ENCODE measurements at regions not wholly inside any gene's neighbourhood (a gene's known extent, or its start where the extent isn't known, plus 50 kb on each side); places are given as distances from the start of the nearest gene placed in this dataset.

GRCh38 chr3:94996743-94997142, 933.9 kb downstream of the NSUN3 start:
- no peak for DNase-seq
- ATAC-seq (ENCODE audit: low read depth): no peak

DNA sequence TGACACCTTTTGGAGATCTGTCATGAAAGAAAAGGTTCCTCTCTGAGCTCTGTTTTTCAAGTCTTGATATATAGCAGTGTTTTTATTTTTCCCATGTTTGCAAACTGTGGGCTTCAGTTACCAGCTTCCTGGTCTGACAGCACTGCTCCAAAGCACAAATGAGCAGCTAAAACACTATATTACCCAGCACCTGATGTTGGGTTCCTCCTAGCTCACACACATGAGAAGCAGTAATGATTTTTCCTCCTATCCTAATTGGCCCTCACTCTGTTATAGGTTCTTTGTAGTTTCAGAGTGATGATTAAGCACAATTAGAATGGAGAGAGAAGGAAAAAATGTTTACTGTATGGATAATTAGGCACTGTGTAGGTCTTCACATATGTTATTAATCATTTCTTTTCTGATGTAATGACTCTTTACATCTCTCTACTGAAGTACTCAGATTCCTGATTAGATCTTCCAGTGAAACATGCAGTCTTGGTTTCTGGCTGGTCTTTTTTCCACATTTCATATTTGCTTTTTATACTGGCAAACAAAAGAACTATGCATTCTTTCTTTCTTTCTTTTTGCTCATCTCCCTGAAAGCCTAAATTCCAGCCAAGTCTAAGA, 939.7 kb downstream of the NSUN3 start:
- Mint-ChIP-seq H3K4me3 (no peak overlapping the region), H3K27ac (no peak overlapping the region), H3K27me3 (no peaks in the 10 kb centered on the region), H3K4me1 (no peaks in the 10 kb centered on the region), H3K9me3 (ENCODE audit: insufficient read depth) (no peaks in the 10 kb centered on the region)
- Histone ChIP-seq H3K9ac (ENCODE audit: low read length) (no peak overlapping the region), H3K36me3 (replicated peaks in 1 of 2; ENCODE audit: control extremely low read depth in 1 of 2, control insufficient read depth in 1 of 2, extremely low read depth in 1 of 2, insufficient read depth in 2 of 2, low read length in 1 of 2) (no peaks in the 10 kb centered on the region), H3K4me1 (ENCODE audit: control insufficient read depth in 2 of 2, insufficient read depth in 2 of 2, low read length in 2 of 2) (no peaks in the 10 kb centered on the region), H3K79me2 (ENCODE audit: control insufficient read depth, insufficient read depth, low read length) (no peaks in the 10 kb centered on the region), H3K9me3 (ENCODE audit: control extremely low read depth in 1 of 3, control insufficient read depth in 2 of 3, insufficient read depth in 1 of 3, low read length in 2 of 3) (no peaks in the 10 kb centered on the region), H3K4me2 (replicated peaks; ENCODE audit: low read depth, low read length, poor library complexity, severe bottlenecking) (no peak overlapping the region), H2AFZ (ENCODE audit: insufficient read depth, low read depth, low read length, poor library complexity, severe bottlenecking) (no peak overlapping the region), H3K27ac (ENCODE audit: low read length in 2 of 2) (no peak overlapping the region), H4K20me1 (ENCODE audit: control insufficient read depth, insufficient read depth, low read length, poor library complexity, severe bottlenecking) (no peaks in the 10 kb centered on the region), H3K4me3 (ENCODE audit: control extremely low read depth in 1 of 5, extremely low read depth in 1 of 5, insufficient read depth in 1 of 5, low read depth in 2 of 5, low read length in 4 of 5) (no peak overlapping the region), H3K27me3 (replicated peaks in 1 of 4; ENCODE audit: control extremely low read depth in 1 of 4, control insufficient read depth in 3 of 4, insufficient read depth in 4 of 4, low read length in 3 of 4) (no peaks in the 10 kb centered on the region)
- no peak for DNase-seq
- ChIA-PET CTCF (no interaction called here), POLR2A (no interaction called here)
- intact Hi-C loops (cut with micrococcal nuclease): no loop called here
- no peak for ATAC-seq (ENCODE audit: low read depth)
- TF ChIP-seq EZH2 (IDR thresholded peaks at IDR 0.05; ENCODE audit: borderline replicate concordance, insufficient read depth, low read depth, low read length, poor library complexity, severe bottlenecking): no peak
- TF ChIP-seq, protein P1, sequence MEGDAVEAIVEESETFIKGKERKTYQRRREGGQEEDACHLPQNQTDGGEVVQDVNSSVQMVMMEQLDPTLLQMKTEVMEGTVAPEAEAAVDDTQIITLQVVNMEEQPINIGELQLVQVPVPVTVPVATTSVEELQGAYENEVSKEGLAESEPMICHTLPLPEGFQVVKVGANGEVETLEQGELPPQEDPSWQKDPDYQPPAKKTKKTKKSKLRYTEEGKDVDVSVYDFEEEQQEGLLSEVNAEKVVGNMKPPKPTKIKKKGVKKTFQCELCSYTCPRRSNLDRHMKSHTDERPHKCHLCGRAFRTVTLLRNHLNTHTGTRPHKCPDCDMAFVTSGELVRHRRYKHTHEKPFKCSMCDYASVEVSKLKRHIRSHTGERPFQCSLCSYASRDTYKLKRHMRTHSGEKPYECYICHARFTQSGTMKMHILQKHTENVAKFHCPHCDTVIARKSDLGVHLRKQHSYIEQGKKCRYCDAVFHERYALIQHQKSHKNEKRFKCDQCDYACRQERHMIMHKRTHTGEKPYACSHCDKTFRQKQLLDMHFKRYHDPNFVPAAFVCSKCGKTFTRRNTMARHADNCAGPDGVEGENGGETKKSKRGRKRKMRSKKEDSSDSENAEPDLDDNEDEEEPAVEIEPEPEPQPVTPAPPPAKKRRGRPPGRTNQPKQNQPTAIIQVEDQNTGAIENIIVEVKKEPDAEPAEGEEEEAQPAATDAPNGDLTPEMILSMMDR (IDR thresholded peaks at IDR 0.05): no peak

More at GRCh38 chr3:94996743-94997142, 933.9 kb downstream of the NSUN3 start:
- Histone ChIP-seq H2AFZ (ENCODE audit: insufficient read depth, low read depth, low read length, poor library complexity, severe bottlenecking) (no peak overlapping the region), H3K27ac (ENCODE audit: low read length in 2 of 2) (no peak overlapping the region), H3K4me1 (ENCODE audit: control insufficient read depth in 2 of 2, insufficient read depth in 2 of 2, low read length in 2 of 2) (no peaks in the 10 kb centered on the region), H4K20me1 (ENCODE audit: control insufficient read depth, insufficient read depth, low read length, poor library complexity, severe bottlenecking) (no peaks in the 10 kb centered on the region), H3K4me2 (replicated peaks; ENCODE audit: low read depth, low read length, poor library complexity, severe bottlenecking) (no peak overlapping the region), H3K9ac (ENCODE audit: low read length) (no peak overlapping the region), H3K36me3 (replicated peaks in 1 of 2; ENCODE audit: control extremely low read depth in 1 of 2, control insufficient read depth in 1 of 2, extremely low read depth in 1 of 2, insufficient read depth in 2 of 2, low read length in 1 of 2) (no peaks in the 10 kb centered on the region), H3K4me3 (ENCODE audit: control extremely low read depth in 1 of 5, extremely low read depth in 1 of 5, insufficient read depth in 1 of 5, low read depth in 2 of 5, low read length in 4 of 5) (no peak overlapping the region), H3K9me3 (ENCODE audit: control extremely low read depth in 1 of 3, control insufficient read depth in 2 of 3, insufficient read depth in 1 of 3, low read length in 2 of 3) (peaks cover 0 to 3% (median 0%) of the 10 kb centered on the region in 3 donors), H3K27me3 (replicated peaks in 1 of 4; ENCODE audit: control extremely low read depth in 1 of 4, control insufficient read depth in 3 of 4, insufficient read depth in 4 of 4, low read length in 3 of 4) (no peaks in the 10 kb centered on the region), H3K79me2 (ENCODE audit: control insufficient read depth, insufficient read depth, low read length) (no peaks in the 10 kb centered on the region)
- Mint-ChIP-seq H3K27me3 (no peaks in the 10 kb centered on the region), H3K4me1 (no peaks in the 10 kb centered on the region), H3K27ac (no peak overlapping the region), H3K4me3 (no peak overlapping the region), H3K9me3 (ENCODE audit: insufficient read depth) (peaks cover 2% of the 10 kb centered on the region)
- 80% methylated on average over 2 of the region's 3 CpGs for WGBS (ENCODE audit: insufficient coverage)
- ChIA-PET POLR2A (no interaction called here), CTCF (no interaction called here)
- no peak for TF ChIP-seq EZH2 (IDR thresholded peaks at IDR 0.05; ENCODE audit: borderline replicate concordance, insufficient read depth, low read depth, low read length, poor library complexity, severe bottlenecking)
- TF ChIP-seq, protein P1 (IDR thresholded peaks at IDR 0.05): no peak
- intact Hi-C loops (cut with micrococcal nuclease): no loop called here

Data from B cell (primary cell).